GM10266 (cell line): ENCODE measurements at regions not wholly inside any gene's neighbourhood (a gene's known extent, or its start where the extent isn't known, plus 50 kb on each side); places are given as distances from the start of the nearest gene placed in this dataset.

ENCODE experiments used
- DNase-seq: peaks from one replicate; pipeline ENCODE4 v3.0.0; 2012; ENCODE audit errors: extremely low spot score
- CTCF ChIP-seq: IDR thresholded peaks from 2 replicates; pipeline ENCODE4 v1.5.1; 2012; ENCODE audit warnings: mild to moderate bottlenecking, low read depth; ENCODE audit not compliant: control insufficient read depth, insufficient read depth; ENCODE audit errors: missing control alignments

GRCh38 chr6:134469702-134470456 is 152.0 kb upstream of the SGK1 start:
- DNase-seq, result no peak
- TF ChIP-seq CTCF, result no peak

GRCh38 chr6:134468633-134469032 is 150.7 kb upstream of the SGK1 start:
- DNase-seq, result no peak
- no peak for TF ChIP-seq CTCF

- DNase-seq, result no peak
- TF ChIP-seq CTCF, result no peak
These were observed 149.7 kb upstream of the SGK1 start for GRCh38 chr6:134467620-134468019.

- no peak for TF ChIP-seq CTCF
- DNase-seq, result no peak
These were observed 149.0 kb upstream of the SGK1 start for GRCh38 chr6:134466771-134467525.

- DNase-seq, result peak; percentile 22
- TF ChIP-seq CTCF, result no peak
These were observed 146.9 kb upstream of the SGK1 start for GRCh38 chr6:134464690-134465411.

- DNase-seq, result no peak
- no peak for TF ChIP-seq CTCF
These were observed 141.1 kb upstream of the SGK1 start for GRCh38 chr6:134458857-134459657.
